H9 (cell line): ENCODE measurements at regions not wholly inside any gene's neighbourhood (a gene's known extent, or its start where the extent isn't known, plus 50 kb on each side); places are given as distances from the start of the nearest gene placed in this dataset.
A peak's percentile ranks its signal among the peaks of the same experiment; 100 is the strongest.

Source experiments
- DNase-seq: peaks from one replicate; pipeline ENCODE4 v3.0.0-alpha.2; 2017
- H2AFZ ChIP-seq: one replicate; pipeline ENCODE4 v1.6.1; 2013; ENCODE audit warnings: mild to moderate bottlenecking, low read length, control low read depth, moderate library complexity
- H2AK5ac ChIP-seq: 2 replicates; pipeline ENCODE4 v1.6.1; 2013; ENCODE audit warnings: low read length, control low read depth, mixed read lengths; ENCODE audit not compliant: insufficient read length
- H2BK120ac ChIP-seq: one replicate; pipeline ENCODE4 v1.6.1; 2013; ENCODE audit warnings: low read depth, mild to moderate bottlenecking, low read length, control low read depth, inconsistent platforms; ENCODE audit not compliant: poor library complexity, severe bottlenecking
- H2BK12ac ChIP-seq: 2 replicates; pipeline ENCODE4 v1.6.1; 2013; ENCODE audit warnings: low read length, control low read depth, mixed read lengths, low read depth; ENCODE audit not compliant: insufficient read length
- H2BK15ac ChIP-seq: 2 replicates; pipeline ENCODE4 v1.6.1; 2013; ENCODE audit warnings: low read depth, low read length, control low read depth
- H2BK20ac ChIP-seq: one replicate; pipeline ENCODE4 v1.6.1; 2013; ENCODE audit warnings: low read depth, mild to moderate bottlenecking, low read length, control low read depth, inconsistent platforms; ENCODE audit not compliant: poor library complexity, severe bottlenecking
- H2BK5ac ChIP-seq: 2 replicates; pipeline ENCODE4 v1.6.1; 2013; ENCODE audit warnings: low read length, control low read depth, mixed read lengths; ENCODE audit not compliant: insufficient read length
- H3K14ac ChIP-seq: 2 replicates; pipeline ENCODE4 v1.6.1; 2013; ENCODE audit warnings: low read length, control low read depth; ENCODE audit not compliant: insufficient read depth
- H3K18ac ChIP-seq: 2 replicates; pipeline ENCODE4 v1.6.1; 2013; ENCODE audit warnings: low read depth, mild to moderate bottlenecking, mixed read lengths, low read length, control low read depth; ENCODE audit not compliant: insufficient read length
- H3K23ac ChIP-seq: 2 replicates; pipeline ENCODE4 v1.6.1; 2013; ENCODE audit warnings: low read length, control low read depth, mixed read lengths, low read depth; ENCODE audit not compliant: insufficient read length
- H3K23me2 ChIP-seq: 2 replicates; pipeline ENCODE4 v1.6.1; 2013; ENCODE audit warnings: low read depth, mild to moderate bottlenecking, mixed read lengths, low read length, control low read depth; ENCODE audit not compliant: insufficient read length, poor library complexity, severe bottlenecking
- H3K27ac ChIP-seq: 2 replicates; pipeline ENCODE4 v1.5.1; 2013; ENCODE audit warnings: low read length, control low read depth, mixed read lengths, low read depth; ENCODE audit not compliant: insufficient read length
- H3K27me3 ChIP-seq: 2 replicates; pipeline ENCODE4 v1.6.1; 2013; ENCODE audit warnings: low read length, control low read depth, inconsistent platforms; ENCODE audit not compliant: insufficient read depth
- H3K4ac ChIP-seq: 2 replicates; pipeline ENCODE4 v1.6.1; 2013; ENCODE audit warnings: low read depth, mild to moderate bottlenecking, control low read depth, inconsistent platforms, low read length, moderate library complexity
- H3K4me1 ChIP-seq: 2 replicates; pipeline ENCODE4 v1.6.1; 2013; ENCODE audit warnings: low read length, control low read depth, inconsistent platforms; ENCODE audit not compliant: insufficient read depth
- H3K4me2 ChIP-seq: 2 replicates; pipeline ENCODE4 v1.6.1; 2013; ENCODE audit warnings: low read length, control low read depth, mixed read lengths; ENCODE audit not compliant: insufficient read length, insufficient read depth
- H3K56ac ChIP-seq: 2 replicates; pipeline ENCODE4 v1.6.1; 2013; ENCODE audit warnings: low read depth, mild to moderate bottlenecking, mixed read lengths, low read length, control low read depth; ENCODE audit not compliant: insufficient read length
- H3K79me1 ChIP-seq: 2 replicates; pipeline ENCODE4 v1.6.1; 2013; ENCODE audit warnings: low read depth, mild to moderate bottlenecking, moderate library complexity, low read length, control low read depth, inconsistent platforms; ENCODE audit not compliant: insufficient read depth, poor library complexity, severe bottlenecking
- H3K79me2 ChIP-seq: 2 replicates; pipeline ENCODE4 v1.6.1; 2013; ENCODE audit warnings: low read length, control low read depth, inconsistent platforms; ENCODE audit not compliant: insufficient read depth
- H3K9ac ChIP-seq: 2 replicates; pipeline ENCODE4 v1.6.1; 2013; ENCODE audit warnings: low read length, control low read depth, mixed read lengths; ENCODE audit not compliant: insufficient read length; ENCODE audit errors: extremely low read depth
- H3K9me3 ChIP-seq: one replicate; pipeline ENCODE4 v1.6.1; 2013; ENCODE audit warnings: low read depth, low read length, inconsistent platforms; ENCODE audit not compliant: control insufficient read depth
- H3T11ph ChIP-seq: one replicate; pipeline ENCODE4 v1.6.1; 2013; ENCODE audit warnings: mild to moderate bottlenecking, low read length, control low read depth, inconsistent platforms
- H4K20me1 ChIP-seq: one replicate; pipeline ENCODE4 v1.6.1; 2013; ENCODE audit not compliant: control insufficient read depth, insufficient read length, insufficient read depth
- H4K5ac ChIP-seq: 2 replicates; pipeline ENCODE4 v1.6.1; 2013; ENCODE audit warnings: low read depth, mild to moderate bottlenecking, mixed read lengths, low read length, control low read depth; ENCODE audit not compliant: insufficient read length
- H4K8ac ChIP-seq: replicated peaks from 2 replicates; pipeline ENCODE4 v1.6.1; 2013; ENCODE audit warnings: low read length, control low read depth, mixed read lengths, low read depth; ENCODE audit not compliant: insufficient read length
- H4K91ac ChIP-seq: 2 replicates; pipeline ENCODE4 v1.6.1; 2013; ENCODE audit warnings: low read depth, mild to moderate bottlenecking, moderate library complexity, mixed read lengths, low read length, control low read depth; ENCODE audit not compliant: insufficient read length
- H3K27ac Mint-ChIP-seq, 3 experiments: 2 replicates in 2 of 3; 3 replicates in 1 of 3; pipeline ENCODE4 v1.8.0; 2020 to 2021; ENCODE audit warnings: mixed read lengths in 3 of 3, mild to moderate bottlenecking in 1 of 3, moderate library complexity in 1 of 3
- H3K27me3 Mint-ChIP-seq: 2 replicates; pipeline ENCODE4 v1.8.0; 2021; ENCODE audit warnings: low read depth, mild to moderate bottlenecking, moderate library complexity, mixed read lengths
- H3K36me3 Mint-ChIP-seq, 3 experiments: 2 replicates in 2 of 3; 3 replicates in 1 of 3; pipeline ENCODE4 v1.8.0; 2020 to 2021; ENCODE audit warnings: low read depth in 3 of 3, mixed read lengths in 3 of 3; ENCODE audit not compliant: insufficient read depth in 1 of 3
- H3K4me1 Mint-ChIP-seq, 2 experiments: 2 replicates each; pipeline ENCODE4 v1.8.0; 2020; ENCODE audit warnings: mixed read lengths in 2 of 2
- H3K4me3 Mint-ChIP-seq, 2 experiments: 2 replicates in 1 of 2; 3 replicates in 1 of 2; pipeline ENCODE4 v1.8.0; 2020 to 2021; ENCODE audit warnings: mild to moderate bottlenecking in 2 of 2, mixed read lengths in 2 of 2, moderate library complexity in 1 of 2
- H3K9me3 Mint-ChIP-seq, 2 experiments: 2 replicates in 1 of 2; 3 replicates in 1 of 2; pipeline ENCODE4 v1.8.0; 2020; ENCODE audit warnings: mild to moderate bottlenecking in 2 of 2, mixed read lengths in 2 of 2, moderate library complexity in 1 of 2
- WGBS: extraction: QIAGEN DNeasy Blood & Tissue Kit; methylation state at CpG from one replicate; pipeline ENCODE4 v1.1.7; 2013; ENCODE audit warnings: missing lambda C conversion rate, low lambda C conversion rate, mixed read lengths; ENCODE audit not compliant: insufficient read length; ENCODE audit errors: extremely low coverage; 5-methylcytosine and 5-hydroxymethylcytosine counted together
- TF ChIP-seq, protein P1 (sequence below): fragments of 200-600 bp; sonication (generic); conservative IDR thresholded peaks from 3 replicates; pipeline ENCODE4 v1.8.0; 2021; ENCODE audit warnings: antibody characterized with exemption, mild to moderate bottlenecking

DNA sequence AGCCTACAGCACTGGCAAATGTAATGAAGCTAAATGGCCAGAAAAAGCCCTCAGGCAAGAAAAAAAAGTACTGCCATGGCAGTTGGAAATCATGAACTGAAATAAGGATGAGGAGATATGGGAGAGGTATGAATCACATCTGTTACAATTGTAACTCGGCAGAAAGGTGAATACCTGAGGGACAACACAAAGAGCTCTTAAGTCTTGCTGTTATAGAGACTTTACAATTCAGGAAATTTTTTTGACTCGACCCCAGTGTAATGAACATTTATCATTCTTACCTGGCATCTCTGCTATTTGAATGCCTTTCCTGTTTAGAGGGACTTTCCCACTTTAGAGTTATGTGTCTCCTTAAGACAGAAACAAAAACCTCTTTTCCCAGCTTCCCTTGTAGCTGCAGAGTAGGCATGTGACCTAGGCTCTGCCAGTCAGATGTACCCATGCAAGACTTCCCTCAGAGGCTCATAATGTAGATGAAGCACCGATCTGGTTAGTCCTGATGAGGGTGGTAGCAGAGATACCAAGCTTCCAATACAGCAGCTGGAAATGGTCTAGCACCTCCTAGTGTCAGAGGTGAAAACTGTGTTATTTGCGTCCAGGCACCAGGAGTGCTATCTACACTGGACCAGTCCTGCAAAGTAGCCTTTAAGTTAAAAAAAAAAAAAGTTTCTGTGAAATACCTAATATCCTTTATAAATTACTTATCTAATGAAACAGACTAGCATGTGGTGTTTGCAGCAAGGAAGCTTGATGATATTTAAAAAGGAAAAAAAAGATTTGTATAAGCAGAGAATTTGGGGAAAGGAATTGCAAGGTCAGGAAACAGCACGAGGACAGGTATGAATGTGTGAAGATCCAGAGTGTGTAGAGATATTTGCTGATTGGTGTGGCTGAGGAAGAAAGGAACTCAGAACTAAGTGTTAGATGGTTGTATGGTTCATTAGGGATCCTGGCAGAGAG, 146.9 kb upstream of the SLC1A3 start:
- no peaks in the 10 kb centered on the region for H4K20me1 ChIP-seq
- WGBS = no CpG with 5 or more reads among the region's 5 CpGs
- no peak overlapping the region for H3K14ac ChIP-seq
- no peak overlapping the region for H2AK5ac ChIP-seq
- H3K56ac ChIP-seq = no peak overlapping the region
- no peaks in the 10 kb centered on the region for H3K79me1 ChIP-seq
- DNase-seq = peak; percentile 49
- no peak overlapping the region for H2BK15ac ChIP-seq
- H2BK20ac ChIP-seq = no peak overlapping the region
- peaks cover 2 to 3% (median 2%) of the 10 kb centered on the region in 3 experiments; a peak in 3 of 7 replicates for H3K36me3 Mint-ChIP-seq
- no peak overlapping the region for H4K91ac ChIP-seq
- H4K8ac ChIP-seq = no peak overlapping the region
- H3T11ph ChIP-seq = no peak overlapping the region
- H3K27me3 Mint-ChIP-seq = no peaks in the 10 kb centered on the region; the same call in none of the 2 replicates
- H3K4me2 ChIP-seq = no peak overlapping the region
- no peaks in the 10 kb centered on the region for H3K9me3 ChIP-seq
- no peak overlapping the region for H3K23ac ChIP-seq
- TF ChIP-seq, protein P1, sequence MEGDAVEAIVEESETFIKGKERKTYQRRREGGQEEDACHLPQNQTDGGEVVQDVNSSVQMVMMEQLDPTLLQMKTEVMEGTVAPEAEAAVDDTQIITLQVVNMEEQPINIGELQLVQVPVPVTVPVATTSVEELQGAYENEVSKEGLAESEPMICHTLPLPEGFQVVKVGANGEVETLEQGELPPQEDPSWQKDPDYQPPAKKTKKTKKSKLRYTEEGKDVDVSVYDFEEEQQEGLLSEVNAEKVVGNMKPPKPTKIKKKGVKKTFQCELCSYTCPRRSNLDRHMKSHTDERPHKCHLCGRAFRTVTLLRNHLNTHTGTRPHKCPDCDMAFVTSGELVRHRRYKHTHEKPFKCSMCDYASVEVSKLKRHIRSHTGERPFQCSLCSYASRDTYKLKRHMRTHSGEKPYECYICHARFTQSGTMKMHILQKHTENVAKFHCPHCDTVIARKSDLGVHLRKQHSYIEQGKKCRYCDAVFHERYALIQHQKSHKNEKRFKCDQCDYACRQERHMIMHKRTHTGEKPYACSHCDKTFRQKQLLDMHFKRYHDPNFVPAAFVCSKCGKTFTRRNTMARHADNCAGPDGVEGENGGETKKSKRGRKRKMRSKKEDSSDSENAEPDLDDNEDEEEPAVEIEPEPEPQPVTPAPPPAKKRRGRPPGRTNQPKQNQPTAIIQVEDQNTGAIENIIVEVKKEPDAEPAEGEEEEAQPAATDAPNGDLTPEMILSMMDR = peak; percentile 76
- H4K5ac ChIP-seq = no peak overlapping the region
- H3K4me3 Mint-ChIP-seq = no peak overlapping the region
- H3K9me3 Mint-ChIP-seq = peaks cover 3 to 5% of the 10 kb centered on the region in 2 experiments; a peak in 4 of 5 replicates
- no peak overlapping the region for H3K18ac ChIP-seq
- no peak overlapping the region for H3K4ac ChIP-seq
- no peak overlapping the region for H3K9ac ChIP-seq
- no peak overlapping the region for H2AFZ ChIP-seq
- no peaks in the 10 kb centered on the region for H3K4me1 Mint-ChIP-seq
- no peak overlapping the region for H2BK12ac ChIP-seq
- H2BK120ac ChIP-seq = no peak overlapping the region
- H3K27me3 ChIP-seq = no peaks in the 10 kb centered on the region
- no peak overlapping the region for H3K27ac Mint-ChIP-seq
- no peaks in the 10 kb centered on the region for H3K23me2 ChIP-seq
- no peaks in the 10 kb centered on the region for H3K79me2 ChIP-seq
- H3K4me1 ChIP-seq = no peaks in the 10 kb centered on the region
- H2BK5ac ChIP-seq = no peak overlapping the region
- no peak overlapping the region for H3K27ac ChIP-seq
